ENCODE measurements at regions not wholly inside any gene's neighbourhood (a gene's known extent, or its start where the extent isn't known, plus 50 kb on each side); places are given as distances from the start of the nearest gene placed in this dataset.

GRCh38 chr5:98510143-98510985 lies 263.1 kb upstream of the RGMB start:
- no peak for TF ChIP-seq EP300 (IDR thresholded peaks at IDR 0.05)
- no peak for TF ChIP-seq CTCF (IDR thresholded peaks at IDR 0.05)
- no peak for TF ChIP-seq POLR2A (IDR thresholded peaks at IDR 0.05; ENCODE audit: low read depth)
